H1 (cell line): ENCODE measurements at regions not wholly inside any gene's neighbourhood (a gene's known extent, or its start where the extent isn't known, plus 50 kb on each side); places are given as distances from the start of the nearest gene placed in this dataset.
A peak's percentile ranks its signal among the peaks of the same experiment; 100 is the strongest.

Source experiments
- CTCF ChIA-PET: fragments of 300-600 bp; sonication (Branson Sonifier 250); formaldehyde crosslinking; loops from one replicate; lab custom pipeline; 2021; ENCODE audit not compliant: partially characterized antibody; lab: Charles Lee
- POLR2A ChIA-PET: fragments of 300-600 bp; sonication (Branson Sonifier 250); formaldehyde crosslinking; loops from one replicate; lab custom pipeline; 2021; ENCODE audit warnings: inconsistent platforms; ENCODE audit not compliant: partially characterized antibody; lab: Charles Lee
- DNase-seq, 2 experiments: peaks; one replicate each; pipeline versions ENCODE4 v3.0.0 to v3.0.0-alpha.2; 2010 to 2022; ENCODE audit warnings: low spot score in 2 of 2, low read depth in 1 of 2, mixed read lengths in 1 of 2
- FAIRE-seq: peaks from 2 replicates; lab custom pipeline; 2011; peaks lifted over from hg19 to GRCh38; lab: Jason Lieb, UNC
- H2AFZ ChIP-seq: 2 replicates; pipeline ENCODE4 v1.8.1; 2012; ENCODE audit warnings: low read length, inconsistent platforms
- H2AK5ac ChIP-seq: 2 replicates; pipeline ENCODE4 v1.6.1; 2013; ENCODE audit warnings: low read depth, low read length
- H2BK120ac ChIP-seq: replicated peaks from 2 replicates; pipeline ENCODE3; 2013; ENCODE audit warnings: low read depth, low read length, inconsistent platforms
- H2BK12ac ChIP-seq: 2 replicates; pipeline ENCODE4 v1.6.1; 2013; ENCODE audit warnings: low read depth, low read length
- H2BK15ac ChIP-seq: 2 replicates; pipeline ENCODE4 v1.6.1; 2013; ENCODE audit warnings: low read length
- H2BK20ac ChIP-seq: 2 replicates; pipeline ENCODE4 v1.6.1; 2013; ENCODE audit warnings: low read length
- H2BK5ac ChIP-seq: 2 replicates; pipeline ENCODE4 v1.6.1; 2013; ENCODE audit warnings: low read depth, low read length
- H3K14ac ChIP-seq: 2 replicates; pipeline ENCODE4 v1.6.1; 2013; ENCODE audit warnings: inconsistent platforms; ENCODE audit not compliant: insufficient read length
- H3K18ac ChIP-seq: 2 replicates; pipeline ENCODE4 v1.6.1; 2013; ENCODE audit warnings: low read length; ENCODE audit errors: extremely low read depth
- H3K23ac ChIP-seq: 2 replicates; pipeline ENCODE4 v1.6.1; 2013; ENCODE audit warnings: inconsistent platforms; ENCODE audit not compliant: insufficient read length
- H3K23me2 ChIP-seq: 2 replicates; pipeline ENCODE4 v1.6.1; 2013; ENCODE audit warnings: low read depth, low read length
- H3K27ac ChIP-seq: 2 replicates; pipeline ENCODE4 v1.6.1; 2011; ENCODE audit warnings: low read depth, low read length, inconsistent platforms
- H3K27me3 ChIP-seq, 4 experiments: replicated peaks in 1 of 4; 1 replicate in 1 of 4; 2 replicates in 3 of 4; pipeline versions ENCODE4 v1.6.1 to v1.8.1; 2011 to 2013; ENCODE audit warnings: low read length in 3 of 4, mild to moderate bottlenecking in 3 of 4, inconsistent platforms in 2 of 4, mixed read lengths in 2 of 4, moderate library complexity in 1 of 4; ENCODE audit not compliant: control insufficient read depth in 3 of 4, insufficient read depth in 3 of 4; ENCODE audit errors: extremely low read depth in 1 of 4
- H3K36me3 ChIP-seq, 4 experiments: 2 replicates each; pipeline versions ENCODE4 v1.6.1 to v1.8.1; 2011 to 2013; ENCODE audit warnings: mild to moderate bottlenecking in 4 of 4, low read length in 3 of 4, moderate library complexity in 2 of 4, control low read depth in 1 of 4, inconsistent platforms in 1 of 4; ENCODE audit not compliant: insufficient read depth in 4 of 4, control insufficient read depth in 2 of 4
- H3K4ac ChIP-seq: replicated peaks from 2 replicates; pipeline ENCODE3; 2013; ENCODE audit warnings: low read length, low read depth, mixed read lengths, inconsistent platforms; ENCODE audit not compliant: insufficient read length
- H3K4me1 ChIP-seq, 4 experiments: replicated peaks in 1 of 4; 1 replicate in 1 of 4; 2 replicates in 3 of 4; pipeline versions ENCODE4 v1.6.1 to v1.8.1; 2011 to 2013; ENCODE audit warnings: low read length in 3 of 4, inconsistent platforms in 2 of 4, mixed read lengths in 1 of 4; ENCODE audit not compliant: insufficient read depth in 4 of 4, control insufficient read depth in 3 of 4
- H3K4me2 ChIP-seq, 2 experiments: 2 replicates each; pipeline versions ENCODE4 v1.6.1 to v1.8.1; 2011 to 2013; ENCODE audit warnings: low read depth in 2 of 2, low read length in 2 of 2, control low read depth in 1 of 2, inconsistent platforms in 1 of 2, mild to moderate bottlenecking in 1 of 2; ENCODE audit not compliant: insufficient read depth in 1 of 2
- H3K4me3 ChIP-seq, 4 experiments: fragments of 200-600, 300-600 bp in 1 of 4; sonication (generic), shearing (Covaris generic), sonication (Bioruptor Twin) in 1 of 4; 2 replicates each; pipeline versions ENCODE4 v1.5.1 to v1.8.1; 2011 to 2016; ENCODE audit warnings: low read length in 4 of 4, low read depth in 3 of 4, control low read depth in 2 of 4, inconsistent platforms in 2 of 4, mild to moderate bottlenecking in 2 of 4, mixed read lengths in 1 of 4, moderate library complexity in 1 of 4; ENCODE audit not compliant: insufficient read depth in 2 of 4; ENCODE audit errors: extremely low read depth in 1 of 4
- H3K56ac ChIP-seq: replicated peaks from 2 replicates; pipeline ENCODE3; 2013; ENCODE audit warnings: low read depth, mild to moderate bottlenecking, mixed read lengths, low read length, inconsistent platforms; ENCODE audit not compliant: insufficient read length
- H3K79me1 ChIP-seq: 2 replicates; pipeline ENCODE4 v1.6.1; 2013; ENCODE audit warnings: low read depth, low read length, control low read depth
- H3K79me2 ChIP-seq, 2 experiments: 2 replicates each; pipeline versions ENCODE4 v1.6.1 to v1.8.1; 2012 to 2013; ENCODE audit warnings: low read length in 2 of 2, mild to moderate bottlenecking in 2 of 2, inconsistent platforms in 1 of 2; ENCODE audit not compliant: insufficient read depth in 2 of 2, control insufficient read depth in 1 of 2
- H3K9ac ChIP-seq, 4 experiments: replicated peaks in 1 of 4; 1 replicate in 1 of 4; 2 replicates in 3 of 4; pipeline versions ENCODE4 v1.6.1 to v1.8.1; 2011 to 2013; ENCODE audit warnings: low read depth in 3 of 4, low read length in 3 of 4, control low read depth in 2 of 4, mild to moderate bottlenecking in 2 of 4, moderate library complexity in 2 of 4, inconsistent platforms in 1 of 4; ENCODE audit errors: extremely low read depth in 1 of 4
- H3K9me3 ChIP-seq, 2 experiments: 2 replicates each; pipeline versions ENCODE4 v1.6.1 to v1.8.1; 2012 to 2013; ENCODE audit warnings: mild to moderate bottlenecking in 2 of 2, moderate library complexity in 2 of 2, control low read depth in 1 of 2, inconsistent platforms in 1 of 2, low read depth in 1 of 2, low read length in 1 of 2, mixed read lengths in 1 of 2; ENCODE audit not compliant: insufficient read depth in 2 of 2
- H4K20me1 ChIP-seq, 2 experiments: replicated peaks in 1 of 2; 2 replicates each; pipeline versions ENCODE3 to v1.8.1; 2011 to 2013; ENCODE audit warnings: inconsistent platforms in 2 of 2, low read length in 2 of 2, mild to moderate bottlenecking in 1 of 2; ENCODE audit not compliant: insufficient read depth in 2 of 2, control insufficient read depth in 1 of 2
- H4K5ac ChIP-seq: 2 replicates; pipeline ENCODE4 v1.6.1; 2013; ENCODE audit warnings: low read length, low read depth, mixed read lengths, inconsistent platforms; ENCODE audit not compliant: insufficient read length
- H4K8ac ChIP-seq: 2 replicates; pipeline ENCODE4 v1.8.0; 2013; ENCODE audit warnings: mild to moderate bottlenecking, moderate library complexity, low read length, inconsistent platforms; ENCODE audit not compliant: insufficient read depth; ENCODE audit errors: extremely low read depth
- H4K91ac ChIP-seq: replicated peaks from 2 replicates; pipeline ENCODE3; 2013; ENCODE audit warnings: low read length, mixed read lengths, inconsistent platforms; ENCODE audit not compliant: insufficient read length
- EP300 ChIP-seq, 2 experiments: IDR thresholded peaks; 1 replicate in 1 of 2; 2 replicates in 1 of 2; pipeline ENCODE4 v1.6.1; 2011 to 2012; ENCODE audit warnings: low read depth in 2 of 2, low read length in 2 of 2, mild to moderate bottlenecking in 2 of 2, borderline replicate concordance in 1 of 2, inconsistent platforms in 1 of 2, moderate library complexity in 1 of 2
- HDAC6 ChIP-seq: IDR thresholded peaks from one replicate; pipeline ENCODE4 v1.7.1; 2012; ENCODE audit warnings: low read depth, mild to moderate bottlenecking, inconsistent platforms, low read length, moderate library complexity
- KDM5A ChIP-seq: fragments of 200-600 bp; IDR thresholded peaks from 2 replicates; pipeline ENCODE4 v1.7.1; 2012; ENCODE audit warnings: mild to moderate bottlenecking, low read length, inconsistent platforms, mixed read lengths
- NANOG ChIP-seq: IDR thresholded peaks from 2 replicates; pipeline ENCODE4 v1.6.1; 2011; ENCODE audit warnings: low read length, low read depth, mild to moderate bottlenecking, inconsistent platforms; ENCODE audit not compliant: insufficient read depth, poor library complexity, severe bottlenecking
- SIX5 ChIP-seq: IDR thresholded peaks from 2 replicates; pipeline ENCODE4 v1.6.1; 2011; ENCODE audit warnings: mild to moderate bottlenecking, low read depth, low read length
- SP2 ChIP-seq: IDR thresholded peaks from 2 replicates; pipeline ENCODE4 v1.6.1; 2012; ENCODE audit warnings: mild to moderate bottlenecking, low read length, inconsistent platforms
- SRF ChIP-seq: IDR thresholded peaks from 2 replicates; pipeline ENCODE4 v1.6.1; 2011; ENCODE audit warnings: mild to moderate bottlenecking, low read depth, low read length, moderate library complexity
- TAF7 ChIP-seq: optimal IDR thresholded peaks from 2 replicates; pipeline ENCODE3; 2011; ENCODE audit warnings: low read depth, mild to moderate bottlenecking, inconsistent platforms, low read length, moderate library complexity, borderline replicate concordance
- YY1 ChIP-seq: IDR thresholded peaks from 2 replicates; pipeline ENCODE4 v1.6.1; 2011; ENCODE audit warnings: low read depth, mild to moderate bottlenecking, low read length
- WGBS, 2 experiments: shearing (Covaris generic) in 1 of 2; methylation state at CpG; one replicate each; pipeline versions ENCODE4 v1.1.6 to v1.1.7; 2013 to 2015; ENCODE audit warnings: low lambda C conversion rate in 2 of 2, mixed read lengths in 2 of 2, inconsistent platforms in 1 of 2, low coverage in 1 of 2, missing lambda C conversion rate in 1 of 2; ENCODE audit not compliant: insufficient replicate concordance in 2 of 2, insufficient coverage in 1 of 2, insufficient read length in 1 of 2; ENCODE audit errors: extremely low coverage in 1 of 2, missing lambda C conversion rate in 1 of 2; 5-methylcytosine and 5-hydroxymethylcytosine counted together

DNA sequence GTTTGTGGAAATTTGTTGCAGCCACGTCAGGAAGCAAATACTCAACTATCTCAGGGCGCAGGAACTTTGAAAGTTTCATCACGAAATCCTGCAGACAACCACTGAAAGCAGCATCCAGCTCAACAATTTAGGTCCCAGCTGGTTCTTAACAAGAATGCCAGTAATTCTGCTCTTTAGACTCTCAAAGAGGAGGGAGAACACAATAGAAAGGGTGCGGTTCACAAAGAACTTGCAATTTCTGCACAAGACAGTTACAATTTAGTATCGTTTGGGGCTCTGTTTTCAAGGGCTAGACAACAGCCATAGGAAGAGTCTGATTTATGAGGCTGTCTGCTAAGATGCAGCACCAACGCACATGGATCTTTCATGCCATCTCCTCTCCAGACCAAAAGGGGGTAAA, 223.1 kb downstream of the FGFR2 start:
- peak overlapping the region; percentile 5; the same call in 1 of the 2 replicates for H2BK15ac ChIP-seq
- no peak overlapping the region for H2BK20ac ChIP-seq
- no peaks in the 10 kb centered on the region for H4K20me1 ChIP-seq
- no peak overlapping the region for H3K4ac ChIP-seq
- H3K27ac ChIP-seq: no peak overlapping the region
- H2BK5ac ChIP-seq: no peak overlapping the region
- H2BK12ac ChIP-seq: no peak overlapping the region
- no peaks in the 10 kb centered on the region for H3K23me2 ChIP-seq
- H4K5ac ChIP-seq: no peak overlapping the region
- H3K23ac ChIP-seq: no peak overlapping the region
- DNase-seq: no peak
- H3K14ac ChIP-seq: no peak overlapping the region
- CTCF ChIA-PET: interaction anchor here (1.4 kb wide), 1 partner anchor 18 kb away, joined by 3 read pairs; no protein-coding TSS in a partner anchor
- no peak for FAIRE-seq
- H2AFZ ChIP-seq: no peak overlapping the region
- no peak overlapping the region for H3K18ac ChIP-seq
- no peak overlapping the region for H2AK5ac ChIP-seq
- TF ChIP-seq SP2: no peak
- no peak for TF ChIP-seq SIX5
- TF ChIP-seq TAF7: no peak
- TF ChIP-seq EP300 (IDR thresholded peaks at IDR 0.05; ENCODE audit: borderline replicate concordance in 1 of 2, low read depth in 2 of 2, low read length in 2 of 2): no peak
- no peak for TF ChIP-seq HDAC6
- no peak for TF ChIP-seq NANOG
- no peak for TF ChIP-seq SRF
- TF ChIP-seq YY1: no peak
- no peak for TF ChIP-seq KDM5A
- no peaks in the 10 kb centered on the region for H3K9me3 ChIP-seq
- H3K36me3 ChIP-seq: no peaks in the 10 kb centered on the region
- WGBS, 2 experiments: 77% methylated on average over 6 of the region's 6 CpGs; no CpG with 5 or more reads in 1 of the 2 experiments
- no peak overlapping the region for H3K56ac ChIP-seq
- H2BK120ac ChIP-seq: no peak overlapping the region
- no peak overlapping the region for H4K8ac ChIP-seq
- no peak overlapping the region for H4K91ac ChIP-seq
- no peaks in the 10 kb centered on the region for H3K79me2 ChIP-seq
- H3K79me1 ChIP-seq: no peaks in the 10 kb centered on the region
- H3K4me2 ChIP-seq: no peak overlapping the region
- no peaks in the 10 kb centered on the region for H3K27me3 ChIP-seq
- POLR2A ChIA-PET: no interaction called here
- no peaks in the 10 kb centered on the region; a peak in 2 of 7 replicates for H3K4me1 ChIP-seq
- no peak overlapping the region for H3K4me3 ChIP-seq
- H3K9ac ChIP-seq: no peak overlapping the region
